H1 (cell line): ENCODE measurements at regions not wholly inside any gene's neighbourhood (a gene's known extent, or its start where the extent isn't known, plus 50 kb on each side); places are given as distances from the start of the nearest gene placed in this dataset.

Experiments used
- CHD7 ChIP-seq: fragments of 300-600 bp; sonication (generic); IDR thresholded peaks from 2 replicates; pipeline ENCODE4 v1.7.1; 2012; ENCODE audit warnings: low read length, moderate library complexity, mild to moderate bottlenecking, inconsistent platforms; ENCODE audit not compliant: insufficient replicate concordance

DNA sequence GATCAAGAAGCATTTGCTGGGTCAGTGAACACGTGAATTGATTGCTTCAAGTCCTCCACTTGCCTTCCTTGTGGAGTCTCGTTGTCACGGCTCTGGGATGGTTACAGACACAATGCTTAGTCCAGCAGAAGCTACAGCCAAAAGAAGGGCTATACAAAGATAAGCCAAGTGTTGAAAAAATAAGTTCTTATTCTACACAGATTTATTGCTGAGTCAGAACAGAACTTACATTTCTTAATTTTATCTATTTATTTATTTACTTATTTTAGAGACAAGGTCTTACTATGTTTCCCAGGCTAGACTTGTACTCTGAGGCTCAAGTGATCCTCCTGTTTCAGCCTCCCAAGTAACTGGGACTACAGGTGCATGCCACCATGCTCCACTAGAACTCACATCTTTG is 199.0 kb downstream of the MYLK4 start (continued):
- no peak for TF ChIP-seq CHD7
